Progenitor cell of endocrine pancreas (in vitro differentiated cells): ENCODE measurements at regions not wholly inside any gene's neighbourhood (a gene's known extent, or its start where the extent isn't known, plus 50 kb on each side); places are given as distances from the start of the nearest gene placed in this dataset.

Experiments used
- DNase-seq: peaks from one replicate; pipeline ENCODE4 v3.0.0; 2021; ENCODE audit warnings: low spot score; ENCODE audit not compliant: unreplicated experiment
- H3K27ac Mint-ChIP-seq: 2 replicates; pipeline ENCODE4 v1.8.0; 2021; ENCODE audit warnings: mild to moderate bottlenecking, moderate library complexity, mixed read lengths
- H3K27me3 Mint-ChIP-seq: 2 replicates; pipeline ENCODE4 v1.8.0; 2021; ENCODE audit warnings: mixed read lengths
- H3K36me3 Mint-ChIP-seq: 2 replicates; pipeline ENCODE4 v1.8.0; 2022; ENCODE audit warnings: mixed read lengths; ENCODE audit not compliant: insufficient read depth
- H3K4me1 Mint-ChIP-seq: 2 replicates; pipeline ENCODE4 v1.8.0; 2021; ENCODE audit warnings: low read depth, mixed read lengths
- H3K4me3 Mint-ChIP-seq: 2 replicates; pipeline ENCODE4 v1.8.0; 2021; ENCODE audit warnings: low read depth, mild to moderate bottlenecking, moderate library complexity, mixed read lengths
- H3K9me3 Mint-ChIP-seq: 2 replicates; pipeline ENCODE4 v1.8.0; 2021; ENCODE audit warnings: low read depth, mixed read lengths
- TF ChIP-seq, protein P1 (sequence below): fragments of 200-600 bp; sonication (generic); IDR thresholded peaks from one replicate; pipeline ENCODE4 v1.5.0; 2021; ENCODE audit warnings: antibody characterized with exemption, mild to moderate bottlenecking; ENCODE audit not compliant: unreplicated experiment

GRCh38 chr14:29451941-29452340 is 475.7 kb downstream of the PRKD1 start:
- no peaks in the 10 kb centered on the region for H3K36me3 Mint-ChIP-seq

GRCh38 chr14:29453045-29453444 is 474.6 kb downstream of the PRKD1 start:
- no peak overlapping the region for H3K4me3 Mint-ChIP-seq
- H3K36me3 Mint-ChIP-seq = no peaks in the 10 kb centered on the region
- peaks cover 6% of the 10 kb centered on the region for H3K4me1 Mint-ChIP-seq
- no peak for DNase-seq
- TF ChIP-seq, protein P1, sequence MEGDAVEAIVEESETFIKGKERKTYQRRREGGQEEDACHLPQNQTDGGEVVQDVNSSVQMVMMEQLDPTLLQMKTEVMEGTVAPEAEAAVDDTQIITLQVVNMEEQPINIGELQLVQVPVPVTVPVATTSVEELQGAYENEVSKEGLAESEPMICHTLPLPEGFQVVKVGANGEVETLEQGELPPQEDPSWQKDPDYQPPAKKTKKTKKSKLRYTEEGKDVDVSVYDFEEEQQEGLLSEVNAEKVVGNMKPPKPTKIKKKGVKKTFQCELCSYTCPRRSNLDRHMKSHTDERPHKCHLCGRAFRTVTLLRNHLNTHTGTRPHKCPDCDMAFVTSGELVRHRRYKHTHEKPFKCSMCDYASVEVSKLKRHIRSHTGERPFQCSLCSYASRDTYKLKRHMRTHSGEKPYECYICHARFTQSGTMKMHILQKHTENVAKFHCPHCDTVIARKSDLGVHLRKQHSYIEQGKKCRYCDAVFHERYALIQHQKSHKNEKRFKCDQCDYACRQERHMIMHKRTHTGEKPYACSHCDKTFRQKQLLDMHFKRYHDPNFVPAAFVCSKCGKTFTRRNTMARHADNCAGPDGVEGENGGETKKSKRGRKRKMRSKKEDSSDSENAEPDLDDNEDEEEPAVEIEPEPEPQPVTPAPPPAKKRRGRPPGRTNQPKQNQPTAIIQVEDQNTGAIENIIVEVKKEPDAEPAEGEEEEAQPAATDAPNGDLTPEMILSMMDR = no peak
- H3K27me3 Mint-ChIP-seq = no peaks in the 10 kb centered on the region
- H3K27ac Mint-ChIP-seq = no peak overlapping the region
- no peaks in the 10 kb centered on the region for H3K9me3 Mint-ChIP-seq

More at GRCh38 chr14:29451941-29452340, 475.7 kb downstream of the PRKD1 start:
- Mint-ChIP-seq H3K27me3 (peaks cover under 1% of the 10 kb centered on the region), H3K4me3 (no peak overlapping the region), H3K27ac (no peak overlapping the region), H3K4me1 (peaks cover 6% of the 10 kb centered on the region), H3K9me3 (no peaks in the 10 kb centered on the region)
- TF ChIP-seq, protein P1 = no peak
- DNase-seq = no peak

- Mint-ChIP-seq H3K4me3 (no peak overlapping the region), H3K4me1 (peaks cover 10% of the 10 kb centered on the region), H3K36me3 (no peaks in the 10 kb centered on the region), H3K27ac (no peak overlapping the region), H3K9me3 (no peaks in the 10 kb centered on the region), H3K27me3 (no peaks in the 10 kb centered on the region)
- TF ChIP-seq, protein P1 = no peak
- no peak for DNase-seq
These were observed 473.5 kb downstream of the PRKD1 start for GRCh38 chr14:29454026-29454693.

DNA sequence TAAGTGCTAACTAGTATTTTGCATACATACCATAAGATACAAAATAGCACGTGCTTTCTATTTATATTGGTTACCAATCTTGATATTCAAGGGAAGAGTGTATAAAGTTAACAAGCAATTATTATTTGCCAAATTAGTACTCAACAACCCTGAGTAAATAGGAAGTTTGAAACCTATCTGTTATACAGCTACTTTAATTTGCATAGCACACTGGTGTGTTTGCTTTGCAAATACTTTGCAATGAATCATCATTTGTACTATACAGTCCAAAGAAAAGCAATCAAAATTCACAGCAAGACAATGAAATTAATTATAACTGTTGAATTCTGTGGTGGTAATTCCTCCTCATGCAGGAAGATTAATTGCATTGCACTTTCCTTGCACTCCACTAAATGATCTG is 469.1 kb downstream of the PRKD1 start:
- H3K9me3 Mint-ChIP-seq = no peaks in the 10 kb centered on the region
- TF ChIP-seq, protein P1 = no peak
- no peak for DNase-seq
- no peak overlapping the region for H3K4me3 Mint-ChIP-seq
- peaks cover 25% of the 10 kb centered on the region for H3K4me1 Mint-ChIP-seq
- H3K27ac Mint-ChIP-seq = no peak overlapping the region
- H3K27me3 Mint-ChIP-seq = no peaks in the 10 kb centered on the region
- H3K36me3 Mint-ChIP-seq = no peaks in the 10 kb centered on the region

DNA sequence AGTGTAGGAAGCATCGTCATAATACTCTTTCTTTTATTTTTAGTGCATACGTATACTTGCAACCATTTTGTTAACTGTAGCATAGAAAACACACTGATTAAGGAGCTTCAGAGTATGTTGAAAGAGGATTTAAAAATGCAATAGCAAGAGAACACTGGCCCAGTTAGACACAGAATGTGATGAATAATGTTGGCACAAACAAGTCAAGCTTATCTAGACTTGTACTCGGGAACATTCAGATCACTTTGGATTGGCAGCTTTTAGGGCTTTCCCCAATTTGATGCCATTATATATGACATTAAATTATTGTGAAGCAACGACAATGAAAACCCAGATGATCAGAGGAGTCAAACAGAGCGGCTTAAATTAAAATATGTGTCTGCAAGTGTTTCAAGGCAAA is 468.1 kb downstream of the PRKD1 start:
- Mint-ChIP-seq H3K4me3 (no peak overlapping the region), H3K27me3 (no peaks in the 10 kb centered on the region), H3K27ac (peak overlapping the region; percentile 12), H3K36me3 (no peaks in the 10 kb centered on the region), H3K4me1 (peaks cover 30% of the 10 kb centered on the region), H3K9me3 (no peaks in the 10 kb centered on the region)
- no peak for DNase-seq
- TF ChIP-seq, protein P1 = no peak
